ENCODE measurements at regions not wholly inside any gene's neighbourhood (a gene's known extent, or its start where the extent isn't known, plus 50 kb on each side); places are given as distances from the start of the nearest gene placed in this dataset.

DNA sequence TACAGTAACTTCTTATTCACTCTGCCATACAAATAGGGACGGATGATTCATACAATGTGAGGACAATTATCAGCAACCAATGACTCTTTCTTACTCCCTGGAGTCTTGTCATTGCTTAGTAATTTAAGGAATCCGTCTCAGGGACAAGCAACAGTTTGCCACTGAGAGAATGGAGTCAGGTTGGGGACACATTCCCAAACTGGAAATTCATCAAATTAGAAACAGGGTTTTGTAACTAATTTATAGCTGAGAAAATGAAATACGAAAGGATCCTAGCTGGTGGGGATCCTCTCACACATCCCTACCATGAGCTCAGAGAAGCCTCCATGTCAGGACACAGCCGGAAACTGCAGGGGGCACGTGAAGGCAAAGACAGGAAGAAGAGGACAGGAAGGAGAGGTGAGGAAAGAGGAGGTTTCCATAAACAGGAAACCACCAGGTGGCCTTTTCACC, 50.4 kb upstream of the KDR start:
- POLR2A ChIA-PET: no interaction called here

DNA sequence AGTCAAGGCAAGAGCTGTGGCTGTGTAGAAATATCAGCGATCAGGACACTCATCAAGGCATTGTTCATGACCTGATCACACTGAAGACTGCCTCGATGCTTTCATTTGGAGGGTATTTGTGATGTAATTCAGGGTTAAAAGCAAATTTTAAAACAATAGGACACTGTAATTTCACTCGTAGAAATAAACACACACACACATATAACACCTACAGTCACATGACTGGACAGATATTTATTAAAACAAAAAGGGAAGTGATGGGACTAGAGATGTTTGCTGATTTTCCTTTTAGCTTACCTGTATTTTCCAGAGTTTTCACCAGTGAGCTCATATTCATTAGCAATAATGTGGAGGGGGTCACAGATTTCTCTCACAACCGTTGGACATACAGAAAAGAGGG, 51.1 kb upstream of the KDR start:
- ATAC-seq (ENCODE audit: low read depth): no peak
- Mint-ChIP-seq H3K36me3 (ENCODE audit: low read depth) (no peaks in the 10 kb centered on the region), H3K4me3 (no peak overlapping the region), H3K9me3 (no peaks in the 10 kb centered on the region), H3K27me3 (peaks cover 11% of the 10 kb centered on the region), H3K27ac (no peak overlapping the region), H3K4me1 (no peaks in the 10 kb centered on the region)
- POLR2A ChIA-PET: no interaction called here
- DNase-seq: no peak
- TF ChIP-seq, protein P1, sequence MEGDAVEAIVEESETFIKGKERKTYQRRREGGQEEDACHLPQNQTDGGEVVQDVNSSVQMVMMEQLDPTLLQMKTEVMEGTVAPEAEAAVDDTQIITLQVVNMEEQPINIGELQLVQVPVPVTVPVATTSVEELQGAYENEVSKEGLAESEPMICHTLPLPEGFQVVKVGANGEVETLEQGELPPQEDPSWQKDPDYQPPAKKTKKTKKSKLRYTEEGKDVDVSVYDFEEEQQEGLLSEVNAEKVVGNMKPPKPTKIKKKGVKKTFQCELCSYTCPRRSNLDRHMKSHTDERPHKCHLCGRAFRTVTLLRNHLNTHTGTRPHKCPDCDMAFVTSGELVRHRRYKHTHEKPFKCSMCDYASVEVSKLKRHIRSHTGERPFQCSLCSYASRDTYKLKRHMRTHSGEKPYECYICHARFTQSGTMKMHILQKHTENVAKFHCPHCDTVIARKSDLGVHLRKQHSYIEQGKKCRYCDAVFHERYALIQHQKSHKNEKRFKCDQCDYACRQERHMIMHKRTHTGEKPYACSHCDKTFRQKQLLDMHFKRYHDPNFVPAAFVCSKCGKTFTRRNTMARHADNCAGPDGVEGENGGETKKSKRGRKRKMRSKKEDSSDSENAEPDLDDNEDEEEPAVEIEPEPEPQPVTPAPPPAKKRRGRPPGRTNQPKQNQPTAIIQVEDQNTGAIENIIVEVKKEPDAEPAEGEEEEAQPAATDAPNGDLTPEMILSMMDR (IDR thresholded peaks at IDR 0.05): no peak
- CTCF ChIA-PET: no interaction called here
- intact Hi-C loops (cut with micrococcal nuclease): no loop called here

More for the DNA sequence above, 50.4 kb upstream of the KDR start:
- CTCF ChIA-PET: no interaction called here
- ATAC-seq (ENCODE audit: low read depth): no peak
- H3K27me3 Mint-ChIP-seq: peaks cover 9% of the 10 kb centered on the region
- TF ChIP-seq, protein P1 (IDR thresholded peaks at IDR 0.05): no peak
- no peak overlapping the region for H3K27ac Mint-ChIP-seq
- no peak overlapping the region for H3K4me3 Mint-ChIP-seq
- no peaks in the 10 kb centered on the region for H3K36me3 Mint-ChIP-seq (ENCODE audit: low read depth)
- intact Hi-C loops (cut with micrococcal nuclease): no loop called here
- DNase-seq: no peak
- no peaks in the 10 kb centered on the region for H3K4me1 Mint-ChIP-seq
- no peaks in the 10 kb centered on the region for H3K9me3 Mint-ChIP-seq

DNA sequence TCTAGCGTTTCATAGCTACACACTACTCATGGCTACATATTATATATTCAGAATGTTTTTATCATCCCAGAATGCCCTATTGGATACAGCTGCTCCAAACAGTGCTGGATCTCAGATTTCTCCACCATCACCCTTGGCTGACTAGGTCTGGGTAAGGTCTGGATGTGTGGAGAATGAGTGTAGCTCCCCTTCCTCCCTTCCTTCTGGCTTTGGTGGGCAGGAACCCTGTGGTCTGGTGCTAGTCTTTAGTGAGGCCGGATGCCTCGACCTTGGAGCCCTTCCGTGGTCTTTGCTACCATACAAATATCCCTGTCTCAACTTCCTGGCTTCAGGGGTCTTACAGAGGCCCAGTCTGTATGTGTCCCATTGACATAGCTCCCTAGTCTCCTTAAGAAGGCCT, 52.1 kb upstream of the KDR start:
- ATAC-seq (ENCODE audit: low read depth) (no peak), DNase-seq (no peak)
- H3K27ac Mint-ChIP-seq: no peak overlapping the region
- H3K4me3 Mint-ChIP-seq: no peak overlapping the region
- H3K9me3 Mint-ChIP-seq: no peaks in the 10 kb centered on the region
- intact Hi-C loops (cut with micrococcal nuclease): no loop called here
- H3K27me3 Mint-ChIP-seq: peaks cover 11% of the 10 kb centered on the region
- ChIA-PET POLR2A (no interaction called here), CTCF (no interaction called here)
- TF ChIP-seq, protein P1 (IDR thresholded peaks at IDR 0.05): no peak
- H3K36me3 Mint-ChIP-seq (ENCODE audit: low read depth): no peaks in the 10 kb centered on the region
- no peaks in the 10 kb centered on the region for H3K4me1 Mint-ChIP-seq

DNA sequence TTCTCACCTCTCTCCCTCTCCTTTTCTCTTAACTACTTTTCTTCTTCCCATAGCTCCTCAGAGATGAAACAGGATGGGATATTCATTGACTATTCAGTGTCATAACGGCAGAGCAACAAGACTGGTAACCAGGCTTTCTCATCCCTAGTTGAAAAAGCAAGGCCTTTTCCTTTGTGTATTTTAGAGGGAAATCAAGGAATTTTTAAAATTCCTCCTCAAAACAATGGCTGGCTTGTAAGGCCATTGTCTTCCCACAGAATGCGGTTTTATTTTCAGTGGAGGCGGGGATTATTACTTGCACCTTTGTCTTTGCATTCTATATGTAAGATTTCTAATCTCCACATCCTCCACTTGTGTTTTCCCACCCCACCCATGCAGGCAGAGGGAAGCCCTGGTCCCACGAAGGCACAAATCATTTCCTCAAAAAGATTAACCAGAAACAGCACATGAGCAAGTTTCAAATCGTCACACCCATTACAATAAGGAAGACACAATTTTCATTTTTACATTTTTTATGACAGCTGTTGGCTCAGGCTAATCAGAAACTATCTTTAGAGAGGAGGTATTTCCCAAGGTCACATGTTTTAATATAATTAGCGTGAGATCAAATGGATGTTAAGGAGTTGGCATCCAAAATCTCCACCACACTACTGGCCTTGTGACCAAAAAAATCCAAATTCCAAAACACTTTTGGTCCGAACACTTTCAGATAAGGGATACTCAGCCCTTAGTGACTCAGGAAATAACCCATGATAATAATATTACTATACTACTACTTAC, 53.0 kb upstream of the KDR start:
- Mint-ChIP-seq H3K27ac (no peak overlapping the region), H3K4me3 (no peak overlapping the region), H3K4me1 (no peaks in the 10 kb centered on the region), H3K9me3 (no peaks in the 10 kb centered on the region), H3K36me3 (ENCODE audit: low read depth) (no peaks in the 10 kb centered on the region), H3K27me3 (peaks cover 9% of the 10 kb centered on the region)
- ATAC-seq (ENCODE audit: low read depth) (no peak), DNase-seq (no peak)
- intact Hi-C loops (cut with micrococcal nuclease): no loop called here
- TF ChIP-seq, protein P1 (IDR thresholded peaks at IDR 0.05): no peak
- ChIA-PET POLR2A (no interaction called here), CTCF (no interaction called here)

DNA sequence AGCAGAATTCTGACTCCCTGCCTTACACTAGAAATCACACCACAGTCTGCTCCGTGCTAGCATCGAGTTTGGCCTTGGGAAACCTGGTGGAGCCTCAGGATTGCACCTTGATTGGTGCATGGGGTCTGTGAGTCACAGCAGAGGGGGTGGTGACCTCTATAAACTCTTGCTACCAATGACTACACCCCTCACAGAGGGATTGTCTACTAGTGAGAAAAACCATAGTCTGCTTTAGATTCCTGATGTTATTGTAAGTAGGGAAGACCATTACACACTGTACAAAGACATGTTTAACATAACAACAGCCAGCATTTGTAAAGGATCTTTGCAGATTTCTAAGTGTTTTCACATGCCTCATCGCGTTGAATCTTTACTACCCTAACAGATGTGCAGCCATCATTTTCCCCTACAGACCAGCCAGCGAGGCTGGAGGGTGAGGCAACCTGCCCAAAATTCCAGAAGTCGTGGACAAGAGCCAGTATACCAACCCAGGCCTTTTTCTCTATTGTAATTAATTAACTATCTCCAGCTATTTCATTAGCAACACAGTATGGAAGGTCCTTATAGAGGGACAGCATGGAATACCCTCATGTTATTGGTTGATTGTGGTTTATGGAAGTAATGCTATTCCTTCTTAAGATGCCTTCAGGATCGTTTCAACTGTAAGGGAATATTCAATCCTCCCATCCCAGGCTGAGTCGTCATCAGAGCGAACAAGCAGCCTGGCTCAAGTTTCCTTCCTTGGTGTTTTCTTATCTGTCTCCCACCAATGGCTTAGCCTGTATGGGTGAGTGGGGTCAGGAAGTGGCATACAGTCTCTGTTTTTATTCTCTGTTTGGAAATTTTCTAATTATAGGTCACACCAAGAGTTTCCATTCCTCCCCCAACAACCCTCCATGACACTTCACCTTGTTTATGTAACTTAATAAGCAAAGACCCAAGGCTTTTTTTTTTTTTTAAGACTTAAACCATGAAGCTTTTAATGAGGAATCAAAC, 55.9 kb upstream of the KDR start:
- POLR2A ChIA-PET: no interaction called here
- Mint-ChIP-seq H3K4me3 (no peak overlapping the region), H3K27me3 (peaks cover 6% of the 10 kb centered on the region), H3K27ac (no peak overlapping the region), H3K36me3 (ENCODE audit: low read depth) (no peaks in the 10 kb centered on the region), H3K9me3 (no peaks in the 10 kb centered on the region), H3K4me1 (no peaks in the 10 kb centered on the region)
- ATAC-seq (ENCODE audit: low read depth): no peak
- CTCF ChIA-PET: no interaction called here
- no peak for DNase-seq
- intact Hi-C loops (cut with micrococcal nuclease): loop anchor here (10.0 kb wide), 1 partner anchor 373 kb away; no protein-coding TSS in a partner anchor
- TF ChIP-seq, protein P1 (IDR thresholded peaks at IDR 0.05): no peak
